Stimulated activated CD4-positive, alpha-beta T cell treated with anti-CD3 and anti-CD28 coated beads, Interleukin-12 subunit alpha, Interleukin-12 subunit beta, amount 100 ng/mL, for 48 hours (primary cell): ENCODE measurements at regions not wholly inside any gene's neighbourhood (a gene's known extent, or its start where the extent isn't known, plus 50 kb on each side); places are given as distances from the start of the nearest gene placed in this dataset.
"Not testable (repeated sequence)": the region's sequence is repeated elsewhere in the genome, so short reads cannot be mapped to it uniquely, and the experiment has no call there.

Source experiments
- DNase-seq, 3 donors: peaks; one replicate each; pipeline ENCODE4 v3.0.0-alpha.2; 2020; ENCODE audit warnings: low read depth in 2 of 3, low spot score in 1 of 3

DNA sequence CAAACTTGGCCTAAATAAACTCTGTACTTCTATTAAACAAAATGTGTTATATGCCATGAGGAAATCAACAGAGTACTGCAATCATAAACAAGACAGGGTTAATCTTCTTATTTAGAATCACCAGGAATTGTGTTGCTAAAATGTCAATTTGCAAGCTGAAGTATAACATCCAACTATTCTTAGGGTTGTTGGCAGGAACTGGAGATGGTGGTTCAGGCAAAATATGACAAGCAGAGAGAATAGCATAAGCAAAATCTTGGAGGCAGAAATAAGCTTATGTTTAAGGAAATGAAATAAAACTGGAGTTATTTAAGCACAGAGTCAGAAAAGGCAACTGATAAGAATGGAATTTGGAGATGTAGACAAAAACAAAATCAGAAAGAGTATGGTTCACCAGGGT, 463.8 kb upstream of the SLC8A1 start:
- DNase-seq, result no peak

DNA sequence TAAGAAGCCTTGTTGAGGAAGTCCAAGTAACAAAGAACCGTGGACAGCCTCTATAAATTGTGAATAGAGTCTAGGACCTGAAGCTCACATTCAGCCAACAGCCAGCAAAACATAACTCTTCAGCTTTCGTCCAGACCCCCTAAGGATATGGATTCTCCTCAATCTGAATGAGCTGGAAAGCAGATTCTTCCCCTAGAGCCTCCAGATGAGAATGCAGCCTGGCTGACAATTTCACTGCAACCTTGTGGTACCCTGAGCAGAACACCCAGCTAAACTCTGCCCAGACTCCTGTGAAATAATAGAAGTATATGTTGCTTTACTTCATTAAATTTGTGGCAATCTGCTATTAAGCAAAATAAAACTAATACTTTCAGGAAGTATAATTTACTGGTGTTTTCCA, 483.5 kb upstream of the SLC8A1 start:
- no peak for DNase-seq

DNA sequence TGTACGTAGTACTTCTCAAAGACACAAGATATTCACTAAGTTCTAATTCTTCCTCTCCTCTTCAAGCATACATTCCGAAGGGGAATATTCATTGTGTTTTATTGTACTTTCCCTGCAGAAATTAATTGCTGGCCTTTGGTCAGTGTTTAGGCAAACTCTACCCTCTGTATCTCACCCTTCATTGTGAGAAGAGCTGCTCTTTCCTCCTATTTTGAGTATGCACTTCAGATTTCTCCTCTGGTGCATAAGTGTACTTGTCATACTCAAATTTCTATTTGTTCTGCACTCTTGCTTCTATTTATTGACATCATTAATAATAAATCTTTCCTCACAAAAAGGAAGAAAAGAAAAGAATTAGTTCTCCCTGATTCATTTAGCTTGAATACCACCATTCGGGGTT, 485.4 kb upstream of the SLC8A1 start:
- DNase-seq, result no peak

DNA sequence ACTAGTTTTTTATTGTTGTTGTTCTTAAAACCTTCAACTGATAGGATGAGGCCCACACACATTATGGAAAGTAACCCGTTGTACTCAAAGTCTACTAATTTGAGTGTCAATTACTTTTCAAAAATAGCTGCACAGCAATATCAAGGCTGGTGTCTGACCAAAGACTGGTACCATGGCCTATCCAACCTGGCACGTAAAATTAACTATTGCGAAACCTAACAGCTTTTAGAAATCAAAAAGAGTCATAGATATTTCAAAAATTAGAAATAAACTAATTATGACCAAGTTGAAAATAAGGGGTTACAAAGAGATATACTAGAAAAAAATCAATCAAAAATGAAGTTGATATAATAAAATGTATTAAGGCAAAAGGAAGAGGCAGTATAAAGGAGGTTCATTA, 501.5 kb upstream of the SLC8A1 start:
- DNase-seq, result no peak

DNA sequence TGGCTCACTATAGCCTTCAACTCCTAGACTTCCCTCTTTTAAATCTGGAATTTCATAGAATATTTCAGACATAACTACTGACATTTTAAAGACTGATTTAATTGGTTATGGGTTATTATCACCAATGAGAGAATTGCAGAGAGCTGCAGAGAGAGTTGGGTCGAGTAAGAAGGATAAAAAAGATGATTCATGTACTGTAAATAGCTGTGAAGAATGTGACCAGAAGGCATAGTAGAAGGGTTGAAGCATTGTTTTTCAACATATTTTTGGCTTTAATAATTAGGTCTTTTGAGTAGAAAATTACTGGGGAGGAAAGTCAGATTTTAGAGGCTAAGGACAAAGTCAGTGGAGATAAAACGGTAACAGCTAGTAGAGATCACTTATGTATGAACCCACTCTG, 503.2 kb upstream of the SLC8A1 start:
- no peak for DNase-seq

DNA sequence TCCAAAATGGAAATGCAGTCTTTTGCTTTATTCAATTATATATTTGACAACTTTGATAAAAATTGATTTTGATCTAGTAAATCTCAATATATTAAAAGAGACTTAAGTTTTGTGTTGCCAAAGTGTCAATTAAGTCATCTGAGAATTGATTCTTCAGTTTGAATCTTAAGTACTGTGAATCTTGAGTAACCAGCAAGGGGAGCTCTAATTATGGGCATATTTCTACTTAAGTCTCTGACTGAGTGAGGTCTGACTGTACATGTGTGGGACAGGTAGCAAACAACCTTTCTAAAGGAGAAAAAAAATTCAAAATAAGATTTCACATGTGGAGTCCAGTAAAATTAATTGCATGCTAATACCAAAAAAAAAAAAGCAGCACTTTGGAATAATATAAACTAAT, 503.7 kb upstream of the SLC8A1 start:
- no peak for DNase-seq

DNA sequence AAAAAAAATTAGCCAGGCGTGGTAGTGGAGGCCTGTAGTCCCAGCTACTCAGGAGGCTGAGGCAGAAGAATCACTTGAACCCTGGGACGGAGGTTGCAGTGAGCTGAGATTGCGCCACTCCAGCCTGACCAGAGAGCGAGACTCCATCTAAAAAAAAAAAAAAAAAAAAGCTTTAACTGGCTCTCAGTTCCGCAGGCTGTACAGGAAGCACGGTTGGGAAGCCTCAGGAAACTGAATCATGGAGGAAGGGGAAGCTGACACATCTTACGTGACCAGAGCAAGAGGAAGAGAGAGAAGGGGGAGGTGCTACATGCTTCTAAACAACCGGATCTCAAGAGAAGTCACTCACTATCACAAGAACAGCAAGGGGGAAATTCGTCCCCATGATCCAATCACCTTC, 505.6 kb upstream of the SLC8A1 start:
- no peak for DNase-seq

DNA sequence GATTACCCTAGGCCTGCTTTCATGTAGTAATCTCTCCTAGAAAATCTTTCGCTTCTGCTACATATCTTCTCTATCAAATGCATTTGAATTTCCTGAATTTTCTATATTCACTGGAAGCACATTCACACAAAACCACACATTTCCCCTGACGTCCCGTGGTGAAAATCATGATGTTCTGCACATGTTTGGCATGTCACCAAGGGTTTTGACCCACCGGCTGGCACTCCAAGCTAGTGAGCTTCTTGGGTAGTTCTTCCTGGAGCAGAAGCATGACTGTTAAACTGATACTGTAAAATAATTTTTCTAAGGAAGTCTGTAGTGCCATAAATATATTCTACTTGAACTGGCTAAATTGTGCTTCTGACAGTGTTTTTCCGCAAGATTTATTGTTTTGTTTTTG, 510.1 kb upstream of the SLC8A1 start:
- DNase-seq, result no peak

DNA sequence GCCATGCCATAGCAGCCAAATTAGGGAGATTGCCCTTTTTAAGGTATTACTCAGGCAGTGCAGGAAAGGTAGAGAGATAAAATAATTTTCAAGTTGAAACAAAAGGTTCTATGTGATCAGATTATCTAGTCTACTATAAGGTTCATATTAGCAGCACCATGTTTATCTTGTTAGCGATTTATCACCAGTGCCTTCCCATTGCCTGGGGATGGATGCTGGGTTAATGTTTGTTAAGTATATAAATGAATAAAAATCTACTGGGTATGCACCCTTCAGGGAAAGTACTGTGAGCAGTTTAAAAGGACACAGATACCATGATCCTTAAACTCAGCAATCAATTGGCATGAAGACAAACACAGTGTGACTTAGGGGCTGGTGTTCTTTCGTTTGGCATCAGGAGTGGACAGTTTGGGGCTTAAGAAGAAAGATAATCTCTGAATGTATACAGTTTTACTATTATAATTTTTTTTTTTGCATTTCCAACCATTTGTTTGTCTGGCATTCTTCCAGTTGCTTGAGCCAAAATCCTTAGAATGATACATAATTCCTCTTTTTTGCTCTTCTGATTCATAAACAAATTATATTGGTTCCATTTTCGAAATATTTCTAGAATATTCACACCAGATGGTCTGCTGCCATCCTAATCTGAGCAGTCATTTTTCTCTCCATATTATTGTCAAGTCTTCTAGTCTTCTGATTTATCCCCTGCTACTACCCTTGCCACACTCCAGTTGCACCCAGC, 512.8 kb upstream of the SLC8A1 start:
- no peak for DNase-seq

DNA sequence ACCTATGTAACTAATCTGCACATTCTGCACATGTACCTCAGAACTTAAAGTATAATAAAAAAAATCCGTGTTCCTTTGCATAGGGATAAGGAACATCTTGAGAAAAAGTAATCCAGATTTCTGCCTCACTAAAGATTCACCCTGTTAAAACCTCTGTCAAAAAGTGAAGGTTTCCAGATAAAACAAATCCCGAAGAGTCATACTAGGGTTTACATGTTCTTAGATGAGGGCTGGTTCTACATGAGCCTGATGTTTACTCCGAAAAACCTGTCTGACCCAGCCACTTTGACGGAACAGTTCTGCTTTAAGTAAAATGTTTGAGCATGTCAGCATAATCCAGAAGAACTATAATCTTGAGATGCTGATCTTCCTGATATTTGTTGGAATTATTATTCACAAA, 515.6 kb upstream of the SLC8A1 start:
- DNase-seq, result no peak

DNA sequence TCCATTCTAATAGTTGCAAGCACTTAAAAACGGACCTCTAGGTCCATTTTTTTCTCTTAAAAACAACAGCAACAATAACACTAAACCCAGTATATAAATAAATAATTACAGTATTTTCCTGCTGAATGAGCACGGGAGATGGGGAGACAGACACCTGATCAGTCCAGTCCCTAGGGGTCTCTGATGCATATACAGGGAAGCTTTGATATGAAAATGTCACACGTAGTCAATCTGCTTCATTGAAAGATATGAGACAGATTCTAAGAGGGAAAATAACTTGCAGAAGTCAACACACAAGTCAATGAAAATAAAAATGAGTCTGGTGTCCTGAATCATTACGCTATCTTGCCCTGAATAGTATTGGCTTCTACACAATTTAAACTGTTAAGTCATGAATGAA, 523.3 kb upstream of the SLC8A1 start:
- no peak for DNase-seq

DNA sequence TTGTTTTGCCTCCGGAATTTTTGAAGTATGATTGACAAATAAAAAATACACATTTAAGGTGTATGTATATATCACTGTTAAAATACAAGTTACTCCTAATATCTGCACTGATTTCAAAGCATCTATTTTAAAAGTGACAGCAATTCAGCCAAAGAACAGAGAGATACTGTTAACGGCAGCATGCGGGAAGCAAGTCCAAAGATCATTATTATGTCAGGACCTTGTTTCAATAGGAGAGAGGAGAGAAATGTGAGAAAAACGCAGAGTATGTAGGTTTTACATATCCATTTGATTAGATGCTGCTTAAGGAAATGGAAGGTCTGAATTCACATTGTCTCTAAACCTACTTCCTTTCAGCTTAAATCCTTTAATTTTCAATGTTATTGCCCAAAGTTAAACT, 545.5 kb upstream of the SLC8A1 start:
- no peak for DNase-seq

DNA sequence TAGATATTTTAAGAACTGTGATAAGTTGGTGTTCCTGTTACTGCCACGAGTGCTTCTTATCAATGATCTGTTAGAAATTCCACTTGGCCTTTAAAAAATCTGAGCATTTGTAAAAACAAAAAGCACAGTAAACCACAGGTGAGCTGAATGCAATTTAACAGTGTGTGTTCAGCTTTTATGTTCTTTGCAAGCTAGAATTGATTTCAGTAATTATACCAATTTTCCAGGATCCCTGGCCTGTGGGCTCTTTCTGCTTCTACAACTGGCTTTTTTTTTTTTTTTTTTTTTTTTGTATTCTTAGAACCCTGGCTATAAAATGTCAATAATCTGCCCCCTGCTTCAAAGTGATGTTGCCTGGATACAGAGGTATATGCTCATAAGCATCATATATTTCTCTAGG, 548.5 kb upstream of the SLC8A1 start:
- DNase-seq, result no peak

DNA sequence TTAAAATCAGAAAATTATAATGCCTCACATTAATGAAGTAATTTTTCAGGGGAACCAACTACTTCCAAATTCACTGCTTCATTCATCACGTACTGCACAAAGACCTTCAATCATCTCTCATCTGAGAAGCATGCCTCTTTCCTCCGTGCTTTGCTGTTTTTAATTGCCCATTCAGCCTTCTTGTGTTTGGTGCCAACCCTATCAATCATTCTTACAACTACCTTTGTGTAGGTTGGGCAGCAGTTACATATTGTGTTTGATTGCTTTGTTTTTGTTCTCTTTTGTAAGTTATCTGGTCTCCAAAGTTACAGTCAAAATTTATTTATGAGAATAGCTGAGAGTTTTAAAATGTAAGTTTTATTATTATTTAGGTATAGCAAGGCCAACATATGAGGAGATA, 549.0 kb upstream of the SLC8A1 start:
- no peak for DNase-seq

DNA sequence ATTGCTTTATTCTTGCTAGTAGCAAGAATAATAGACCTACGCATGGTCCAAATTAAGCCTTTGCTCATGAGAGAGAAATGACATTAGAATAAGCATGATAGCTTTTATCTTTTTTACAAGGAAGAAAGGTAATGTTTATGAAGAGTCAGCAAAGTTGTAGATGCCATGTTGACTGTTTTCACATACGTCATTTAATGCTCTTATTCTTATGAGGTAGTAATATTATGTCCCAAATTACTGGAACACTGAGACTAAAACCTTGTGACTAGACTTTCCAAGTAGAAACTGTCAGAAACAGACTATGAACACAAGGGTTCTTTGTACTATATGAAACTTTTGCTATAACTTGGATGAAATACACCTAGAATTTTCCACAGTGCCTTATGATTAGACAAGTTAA, 552.8 kb upstream of the SLC8A1 start:
- DNase-seq, result no peak

DNA sequence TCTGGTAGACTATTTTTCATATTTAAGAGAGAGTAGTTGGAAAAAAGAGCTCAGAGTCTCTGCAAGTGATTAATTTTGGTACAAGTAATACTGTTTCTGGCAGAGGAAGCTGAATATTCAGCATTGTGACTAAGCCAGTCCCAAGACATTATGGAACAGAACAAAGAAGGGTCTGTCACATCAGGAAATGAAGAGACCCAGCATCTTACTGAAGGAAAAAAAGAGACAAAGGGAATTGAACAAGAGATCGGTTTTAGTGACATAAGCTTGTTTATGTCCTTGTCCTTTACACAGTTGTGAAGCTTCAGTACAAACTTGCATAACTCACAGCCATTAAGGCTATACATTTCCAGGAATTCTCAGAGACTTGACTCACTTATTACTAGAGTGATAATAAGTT, 568.5 kb upstream of the SLC8A1 start:
- no peak for DNase-seq

DNA sequence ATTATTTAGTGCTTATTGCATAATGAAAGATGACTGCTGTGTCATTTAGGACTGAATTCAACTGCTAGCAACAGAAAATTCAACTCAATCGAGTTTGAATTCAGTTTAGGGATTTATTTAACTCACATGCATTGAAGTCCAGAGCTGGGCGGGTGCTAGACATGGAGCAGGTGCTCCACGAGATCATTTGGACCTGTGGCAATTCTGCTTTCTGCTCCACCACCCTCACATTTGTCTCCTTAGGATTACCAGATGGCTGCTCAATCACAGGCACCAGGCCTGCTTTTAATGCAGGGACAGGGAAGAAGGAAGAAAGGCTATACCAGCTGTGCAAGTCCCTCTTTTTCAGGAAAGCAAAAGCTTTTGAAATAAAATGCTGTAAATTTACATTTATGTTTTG, 572.9 kb upstream of the SLC8A1 start:
- DNase-seq, result no peak

DNA sequence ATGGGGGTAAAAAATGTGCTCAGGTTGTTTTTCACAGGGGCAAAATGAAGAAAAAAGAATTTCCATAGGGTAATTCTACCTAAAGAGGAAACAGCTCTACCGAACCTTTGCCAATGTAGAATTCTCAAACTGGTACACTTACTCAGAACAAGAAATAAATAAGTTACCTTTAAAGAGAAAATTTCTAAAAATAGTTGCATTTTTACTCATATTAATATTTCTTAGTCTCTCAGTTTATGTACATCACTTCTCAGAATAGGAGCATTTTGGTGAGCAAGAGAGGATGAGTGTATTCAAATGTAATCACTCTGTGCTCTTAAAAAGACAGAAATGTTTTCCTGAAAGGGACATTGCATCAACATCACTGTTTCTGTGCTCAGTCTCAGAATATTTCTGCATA, 574.7 kb upstream of the SLC8A1 start:
- no peak for DNase-seq

DNA sequence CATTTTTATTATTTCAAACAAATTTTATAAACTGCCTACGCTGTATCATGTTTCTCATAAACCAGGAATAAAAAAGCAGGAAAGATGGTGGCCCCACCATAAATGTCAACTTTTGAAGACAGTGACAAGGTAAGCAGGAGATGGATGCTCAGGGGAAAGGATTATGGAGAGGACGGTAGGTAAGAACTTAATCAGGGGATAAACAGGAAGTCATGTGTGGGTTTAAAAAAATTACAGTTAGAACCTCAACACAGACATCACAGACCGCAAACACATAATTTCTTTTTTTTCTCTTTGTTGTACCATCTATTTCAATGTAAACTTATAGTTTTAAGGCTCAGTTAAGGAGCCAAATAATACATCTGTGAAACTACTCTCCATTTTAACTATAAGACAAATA, 575.2 kb upstream of the SLC8A1 start:
- no peak for DNase-seq

DNA sequence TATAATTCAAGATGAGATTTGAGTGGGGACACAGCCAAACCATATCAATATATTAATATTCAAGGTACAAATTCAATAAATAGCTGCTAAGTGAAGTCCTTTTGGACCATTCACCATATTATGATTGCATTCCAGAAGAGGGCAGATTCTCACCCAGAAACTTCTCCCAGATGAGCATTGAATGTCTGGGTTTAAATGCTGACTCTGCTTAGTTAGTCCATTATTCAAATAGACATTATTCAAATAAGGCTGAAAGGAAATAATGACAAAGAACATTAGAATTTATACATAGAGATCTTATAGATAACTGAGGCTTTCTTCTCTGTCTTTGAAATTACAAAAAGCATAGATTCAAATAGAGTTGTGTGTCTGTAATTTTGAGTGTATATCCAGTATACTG, 579.4 kb upstream of the SLC8A1 start:
- no peak for DNase-seq

DNA sequence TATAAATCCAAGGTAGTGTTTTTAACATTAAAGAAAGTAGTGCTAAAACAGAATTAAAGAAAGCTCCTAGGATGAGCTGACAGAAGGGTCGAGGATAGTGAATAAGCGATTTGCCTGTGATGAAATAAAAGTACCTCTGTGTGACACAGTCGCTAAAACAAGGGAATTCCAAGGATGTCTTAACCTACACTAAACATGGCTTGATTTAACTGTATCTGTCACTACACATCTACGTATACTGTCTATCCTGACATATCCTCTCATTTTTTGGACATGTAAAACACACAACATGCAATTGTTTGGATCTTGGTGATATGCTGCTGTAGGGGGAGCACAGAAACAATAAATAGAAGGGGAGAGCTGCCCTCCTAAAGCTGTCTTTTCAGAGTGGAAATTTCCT, 580.8 kb upstream of the SLC8A1 start:
- no peak for DNase-seq

DNA sequence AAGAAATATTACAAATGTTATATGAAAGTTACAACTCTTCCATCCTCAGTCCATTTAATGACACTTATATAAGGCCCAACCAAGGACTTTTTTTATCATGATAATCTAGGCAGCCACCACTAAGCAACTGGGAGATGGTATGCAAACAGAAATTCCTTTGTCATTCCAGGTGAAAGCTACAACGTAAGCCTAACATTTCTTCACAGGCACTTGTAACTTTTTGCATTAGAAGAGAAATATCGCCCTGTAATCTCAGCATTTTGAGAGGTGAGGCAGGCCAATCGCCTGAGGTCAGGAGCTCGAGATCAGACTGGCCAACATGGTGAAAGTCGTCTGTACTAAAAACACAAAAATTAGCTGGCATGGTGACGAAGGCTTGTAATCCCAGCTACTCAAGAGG, 581.2 kb upstream of the SLC8A1 start:
- DNase-seq, result no peak

DNA sequence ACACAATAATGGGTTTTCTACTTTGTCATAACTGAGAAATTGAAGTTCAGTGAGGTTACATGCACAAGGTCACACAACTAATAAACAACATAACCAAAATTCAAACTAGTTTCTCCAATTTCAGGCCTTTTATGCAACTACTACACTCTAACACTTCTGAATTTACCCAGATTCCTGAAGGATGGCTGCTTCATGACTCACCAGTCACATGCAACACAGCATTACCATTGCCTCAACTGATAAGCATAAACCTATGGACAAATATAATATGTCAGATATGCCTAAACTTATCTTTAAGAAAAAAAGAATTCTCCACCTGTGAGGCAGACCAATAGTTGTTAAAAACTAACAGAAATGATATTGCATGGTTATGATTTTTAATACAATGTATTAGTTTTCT, 586.5 kb upstream of the SLC8A1 start:
- no peak for DNase-seq

DNA sequence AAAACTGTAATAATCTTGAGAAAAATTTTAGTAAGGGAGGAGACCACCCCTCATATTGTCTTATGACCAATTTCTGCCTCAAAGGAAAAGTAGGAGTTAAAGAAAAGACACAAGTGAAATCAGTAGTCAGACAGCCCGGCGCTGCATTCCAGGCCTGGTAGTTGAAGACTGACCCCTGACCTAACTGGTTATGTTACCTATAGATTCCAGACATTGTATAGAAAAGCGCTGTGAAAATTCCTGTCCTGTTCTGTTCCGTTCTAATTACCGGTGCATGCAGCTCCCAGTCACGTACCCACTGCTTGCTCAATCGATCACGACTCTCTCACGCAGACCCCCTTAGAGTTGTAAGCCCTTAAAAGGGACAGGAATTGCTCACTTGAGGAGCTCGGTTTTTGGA, 587.9 kb upstream of the SLC8A1 start:
- not testable (repeated sequence) for DNase-seq
